GM12878 (cell line): ENCODE measurements at regions not wholly inside any gene's neighbourhood (a gene's known extent, or its start where the extent isn't known, plus 50 kb on each side); places are given as distances from the start of the nearest gene placed in this dataset.

ENCODE experiments used
- ATAC-seq: fragments of 200-7000 bp; cut with Tn5 transposase; 3 replicates; pipeline ENCODE4 v1.9.1; 2020; ENCODE audit warnings: mild to moderate bottlenecking, moderate library complexity
- BruUV-seq: library from RNA; stranded (reverse); fragments of 400-500 nt; replicated peaks from 2 replicates; lab custom pipeline; 2021; lab: Mats Ljungman, UMichigan
- CTCF ChIA-PET: fragments of 300-600 bp; sonication (Branson Sonifier 250); formaldehyde crosslinking; extraction: SDS; loops from one replicate; lab custom pipeline; 2021; ENCODE audit warnings: inconsistent platforms; lab: Yijun Ruan, JAX
- POLR2A ChIA-PET: fragments of 350-600 bp; formaldehyde crosslinking; extraction: SDS; loops from one replicate; lab custom pipeline; 2021; ENCODE audit warnings: inconsistent platforms; lab: Charles Lee
- RAD21 ChIA-PET: fragments of 300-600 bp; sonication (Branson Sonifier 250); formaldehyde crosslinking; loops from one replicate; lab custom pipeline; 2023; ENCODE audit warnings: antibody characterized with exemption; ENCODE audit not compliant: unreplicated experiment; lab: Charles Lee
- SMC1A ChIA-PET: fragments of 300-600 bp; sonication (Branson Sonifier 250); formaldehyde crosslinking; loops from one replicate; lab custom pipeline; 2023; ENCODE audit not compliant: unreplicated experiment, uncharacterized antibody; lab: Charles Lee
- DNase-seq: peaks from one replicate; pipeline ENCODE4 v3.0.0-alpha.2; 2011; ENCODE audit warnings: low read depth, low spot score
- FAIRE-seq: peaks from 3 replicates; lab custom pipeline; 2011; peaks lifted over from hg19 to GRCh38; lab: Jason Lieb, UNC
- H2AFZ ChIP-seq: 2 replicates; pipeline ENCODE4 v1.6.0; 2011; ENCODE audit warnings: low read depth, low read length, control low read depth; ENCODE audit not compliant: control insufficient read depth
- H3K27ac ChIP-seq: 2 replicates; pipeline ENCODE4 v1.5.1; 2011; ENCODE audit warnings: control low read depth; ENCODE audit not compliant: control insufficient read depth, insufficient read depth
- H3K27me3 ChIP-seq, 2 experiments: replicated peaks in 1 of 2; 2 replicates each; pipeline versions ENCODE4 v1.6.0 to v1.6.1; 2011; ENCODE audit warnings: low read length in 1 of 2; ENCODE audit not compliant: control insufficient read depth in 2 of 2, insufficient read depth in 2 of 2
- H3K36me3 ChIP-seq, 2 experiments: 2 replicates each; pipeline ENCODE4 v1.5.1; 2011; ENCODE audit warnings: low read length in 1 of 2; ENCODE audit not compliant: control insufficient read depth in 2 of 2, insufficient read depth in 2 of 2
- H3K4me1 ChIP-seq: 2 replicates; pipeline ENCODE4 v1.6.1; 2011; ENCODE audit warnings: mild to moderate bottlenecking, low read length, moderate library complexity, mixed read lengths; ENCODE audit not compliant: control insufficient read depth, insufficient read depth
- H3K4me2 ChIP-seq: 2 replicates; pipeline ENCODE4 v1.6.0; 2011; ENCODE audit warnings: control low read depth; ENCODE audit not compliant: control insufficient read depth, insufficient read depth
- H3K4me3 ChIP-seq: fragments of 200-600 bp; sonication (generic); 2 replicates; pipeline ENCODE4 v1.5.1; 2016
- H3K79me2 ChIP-seq: 2 replicates; pipeline ENCODE4 v1.6.0; 2011; ENCODE audit warnings: low read length; ENCODE audit not compliant: control insufficient read depth, insufficient read depth
- H3K9ac ChIP-seq: 2 replicates; pipeline ENCODE4 v1.8.0; 2011; ENCODE audit warnings: low read length, control low read depth, mixed read lengths; ENCODE audit not compliant: control insufficient read depth, insufficient read depth
- H3K9me3 ChIP-seq: replicated peaks from 3 replicates; pipeline ENCODE4 v1.5.1; 2011; ENCODE audit warnings: mild to moderate bottlenecking, low read length; ENCODE audit not compliant: control insufficient read depth, insufficient read depth
- H4K20me1 ChIP-seq: 2 replicates; pipeline ENCODE4 v1.6.0; 2011; ENCODE audit not compliant: control insufficient read depth, insufficient read depth
- CEBPB ChIP-seq, 2 experiments: fragments of 150-350 bp in 1 of 2; IDR thresholded peaks; 2 replicates each; pipeline ENCODE4 v1.6.1; 2012 to 2014; ENCODE audit warnings: low read depth in 2 of 2, low read length in 2 of 2, borderline replicate concordance in 1 of 2, inconsistent platforms in 1 of 2
- EED ChIP-seq: sonication (generic); IDR thresholded peaks from 2 replicates; pipeline ENCODE4 v1.6.1; 2016; ENCODE audit warnings: antibody characterized with exemption, low read depth
- EZH2 ChIP-seq: IDR thresholded peaks from 2 replicates; pipeline ENCODE4 v1.6.1; 2012; ENCODE audit warnings: low read depth, mild to moderate bottlenecking, control low read depth, inconsistent platforms, low read length, borderline replicate concordance; ENCODE audit not compliant: control insufficient read depth
- HDAC2 ChIP-seq: fragments of 200-600 bp; sonication (generic); IDR thresholded peaks from 2 replicates; pipeline ENCODE4 v1.6.1; 2017
- MAX ChIP-seq: IDR thresholded peaks from 2 replicates; pipeline ENCODE4 v1.6.1; 2012; ENCODE audit warnings: low read depth, low read length, improper control_type of control experiment
- MTA3 ChIP-seq: IDR thresholded peaks from 2 replicates; pipeline ENCODE4 v1.6.1; 2012; ENCODE audit warnings: low read length, inconsistent platforms, borderline replicate concordance
- NBN ChIP-seq: fragments of 450-650 bp; IDR thresholded peaks from 2 replicates; pipeline ENCODE4 v1.6.1; 2016
- PAX5 ChIP-seq: IDR thresholded peaks from 2 replicates; pipeline ENCODE4 v1.6.1; 2011; ENCODE audit warnings: low read depth, low read length, borderline replicate concordance
- TCF3 ChIP-seq: IDR thresholded peaks from 2 replicates; pipeline ENCODE4 v1.6.1; 2012; ENCODE audit warnings: low read depth, mild to moderate bottlenecking, low read length, borderline replicate concordance; ENCODE audit not compliant: insufficient read depth
- WRNIP1 ChIP-seq: IDR thresholded peaks from 2 replicates; pipeline ENCODE4 v1.6.1; 2011; ENCODE audit warnings: low read depth, low read length, improper control_type of control experiment, borderline replicate concordance
- WGBS: methylation state at CpG from one replicate; pipeline ENCODE4 v1.1.6; 2016; ENCODE audit warnings: low lambda C conversion rate; ENCODE audit not compliant: insufficient replicate concordance, insufficient coverage; ENCODE audit errors: missing lambda C conversion rate; 5-methylcytosine and 5-hydroxymethylcytosine counted together
- in situ Hi-C: fragments of 300-500 bp; cut with MboI; formaldehyde crosslinking; loops from 9 replicates; pipeline ENCODE4 v1.14.3; 2018; ENCODE audit warnings: mixed read lengths
- intact Hi-C: fragments of 100-400 bp; cut with micrococcal nuclease; formaldehyde crosslinking; loops from one replicate; pipeline ENCODE4 v1.14.2; 2022; ENCODE audit not compliant: unreplicated experiment
- TF ChIP-seq, protein P1 (sequence below): IDR thresholded peaks from 2 replicates; pipeline ENCODE4 v1.6.1; 2012; ENCODE audit warnings: mild to moderate bottlenecking, low read depth, low read length
- TF ChIP-seq, protein P2 (sequence below): fragments of 450-650 bp; IDR thresholded peaks from 2 replicates; pipeline ENCODE4 v1.6.1; 2014; ENCODE audit warnings: mild to moderate bottlenecking

- intact Hi-C loops (no loop called here), in situ Hi-C loops (no loop called here)
- ChIA-PET SMC1A (no interaction called here), RAD21 (no interaction called here), POLR2A (no interaction called here), CTCF (no interaction called here)
- no peak overlapping the region for H3K4me3 ChIP-seq
- no peak overlapping the region for H2AFZ ChIP-seq
- H3K79me2 ChIP-seq, result no peaks in the 10 kb centered on the region
- no peak overlapping the region for H3K4me2 ChIP-seq
- no peak overlapping the region for H3K9ac ChIP-seq
- TF ChIP-seq EED, result no peak
- TF ChIP-seq WRNIP1, result no peak
- TF ChIP-seq, protein P1, sequence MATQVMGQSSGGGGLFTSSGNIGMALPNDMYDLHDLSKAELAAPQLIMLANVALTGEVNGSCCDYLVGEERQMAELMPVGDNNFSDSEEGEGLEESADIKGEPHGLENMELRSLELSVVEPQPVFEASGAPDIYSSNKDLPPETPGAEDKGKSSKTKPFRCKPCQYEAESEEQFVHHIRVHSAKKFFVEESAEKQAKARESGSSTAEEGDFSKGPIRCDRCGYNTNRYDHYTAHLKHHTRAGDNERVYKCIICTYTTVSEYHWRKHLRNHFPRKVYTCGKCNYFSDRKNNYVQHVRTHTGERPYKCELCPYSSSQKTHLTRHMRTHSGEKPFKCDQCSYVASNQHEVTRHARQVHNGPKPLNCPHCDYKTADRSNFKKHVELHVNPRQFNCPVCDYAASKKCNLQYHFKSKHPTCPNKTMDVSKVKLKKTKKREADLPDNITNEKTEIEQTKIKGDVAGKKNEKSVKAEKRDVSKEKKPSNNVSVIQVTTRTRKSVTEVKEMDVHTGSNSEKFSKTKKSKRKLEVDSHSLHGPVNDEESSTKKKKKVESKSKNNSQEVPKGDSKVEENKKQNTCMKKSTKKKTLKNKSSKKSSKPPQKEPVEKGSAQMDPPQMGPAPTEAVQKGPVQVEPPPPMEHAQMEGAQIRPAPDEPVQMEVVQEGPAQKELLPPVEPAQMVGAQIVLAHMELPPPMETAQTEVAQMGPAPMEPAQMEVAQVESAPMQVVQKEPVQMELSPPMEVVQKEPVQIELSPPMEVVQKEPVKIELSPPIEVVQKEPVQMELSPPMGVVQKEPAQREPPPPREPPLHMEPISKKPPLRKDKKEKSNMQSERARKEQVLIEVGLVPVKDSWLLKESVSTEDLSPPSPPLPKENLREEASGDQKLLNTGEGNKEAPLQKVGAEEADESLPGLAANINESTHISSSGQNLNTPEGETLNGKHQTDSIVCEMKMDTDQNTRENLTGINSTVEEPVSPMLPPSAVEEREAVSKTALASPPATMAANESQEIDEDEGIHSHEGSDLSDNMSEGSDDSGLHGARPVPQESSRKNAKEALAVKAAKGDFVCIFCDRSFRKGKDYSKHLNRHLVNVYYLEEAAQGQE, result no peak
- no peaks in the 10 kb centered on the region; a peak in 1 of 4 replicates for H3K27me3 ChIP-seq
- 0% methylated on average over 2 of the region's 2 CpGs for WGBS
- no peaks in the 10 kb centered on the region for H3K4me1 ChIP-seq
- no peaks in the 10 kb centered on the region for H3K36me3 ChIP-seq
- FAIRE-seq (no peak), ATAC-seq (no peak), DNase-seq (no peak)
- no peak overlapping the region for H3K27ac ChIP-seq
- no peaks in the 10 kb centered on the region for H3K9me3 ChIP-seq
- H4K20me1 ChIP-seq, result no peaks in the 10 kb centered on the region
- no TSS peak for BruUV-seq
These were observed 431.8 kb downstream of the RPS24 start for GRCh38 chr10:78465431-78465830.

GRCh38 chr10:78467496-78468106 is 433.9 kb downstream of the RPS24 start:
- H3K4me1 ChIP-seq, result no peaks in the 10 kb centered on the region
- H3K4me2 ChIP-seq, result no peak overlapping the region
- intact Hi-C loops, result no loop called here
- ChIA-PET CTCF (no interaction called here), RAD21 (no interaction called here), SMC1A (no interaction called here), POLR2A (no interaction called here)
- 50% methylated on average over 4 of the region's 7 CpGs for WGBS
- ATAC-seq (no peak), DNase-seq (no peak), FAIRE-seq (no peak)
- no peaks in the 10 kb centered on the region for H3K9me3 ChIP-seq
- H3K9ac ChIP-seq, result no peak overlapping the region
- BruUV-seq, result no TSS peak
- no peak overlapping the region for H2AFZ ChIP-seq
- H4K20me1 ChIP-seq, result no peaks in the 10 kb centered on the region
- TF ChIP-seq, protein P2, sequence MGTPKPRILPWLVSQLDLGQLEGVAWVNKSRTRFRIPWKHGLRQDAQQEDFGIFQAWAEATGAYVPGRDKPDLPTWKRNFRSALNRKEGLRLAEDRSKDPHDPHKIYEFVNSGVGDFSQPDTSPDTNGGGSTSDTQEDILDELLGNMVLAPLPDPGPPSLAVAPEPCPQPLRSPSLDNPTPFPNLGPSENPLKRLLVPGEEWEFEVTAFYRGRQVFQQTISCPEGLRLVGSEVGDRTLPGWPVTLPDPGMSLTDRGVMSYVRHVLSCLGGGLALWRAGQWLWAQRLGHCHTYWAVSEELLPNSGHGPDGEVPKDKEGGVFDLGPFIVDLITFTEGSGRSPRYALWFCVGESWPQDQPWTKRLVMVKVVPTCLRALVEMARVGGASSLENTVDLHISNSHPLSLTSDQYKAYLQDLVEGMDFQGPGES, result no peak
- no peak for TF ChIP-seq EZH2
- TF ChIP-seq NBN, result no peak
- no peak for TF ChIP-seq CEBPB (IDR thresholded peaks at IDR 0.05; ENCODE audit: borderline replicate concordance in 1 of 2, low read depth in 2 of 2, low read length in 2 of 2)
- TF ChIP-seq HDAC2, result no peak
- no peak for TF ChIP-seq TCF3
- no peak for TF ChIP-seq MTA3
- no peak for TF ChIP-seq MAX
- TF ChIP-seq PAX5, result no peak
- H3K79me2 ChIP-seq, result no peaks in the 10 kb centered on the region
- H3K27ac ChIP-seq, result no peak overlapping the region
- in situ Hi-C loops, result no loop called here
- no peak overlapping the region for H3K4me3 ChIP-seq
- H3K36me3 ChIP-seq, result no peaks in the 10 kb centered on the region
- peaks cover 0 to 2% of the 10 kb centered on the region in 2 experiments; a peak in 2 of 4 replicates for H3K27me3 ChIP-seq
